Calu3 (cell line): ENCODE measurements at regions not wholly inside any gene's neighbourhood (a gene's known extent, or its start where the extent isn't known, plus 50 kb on each side); places are given as distances from the start of the nearest gene placed in this dataset.

Source experiments
- BruUV-seq: library from RNA; stranded (reverse); fragments of 400-500 nt; replicated peaks from 2 replicates; lab custom pipeline; 2021; lab: Mats Ljungman, UMichigan
- CTCF ChIA-PET: fragments of 300-600 bp; sonication (Branson Sonifier 250); formaldehyde crosslinking; loops from one replicate; lab custom pipeline; 2022; ENCODE audit warnings: antibody characterized with exemption; lab: Charles Lee
- DNase-seq: peaks from one replicate; pipeline ENCODE4 v3.0.0; 2022
- H3K27ac Mint-ChIP-seq: one replicate; pipeline ENCODE4 v1.8.0; 2022; ENCODE audit warnings: mixed read lengths; ENCODE audit not compliant: unreplicated experiment
- H3K27me3 Mint-ChIP-seq: one replicate; pipeline ENCODE4 v1.8.0; 2022; ENCODE audit warnings: mixed read lengths; ENCODE audit not compliant: unreplicated experiment
- H3K36me3 Mint-ChIP-seq: one replicate; pipeline ENCODE4 v1.8.0; 2022; ENCODE audit warnings: mild to moderate bottlenecking, moderate library complexity, mixed read lengths; ENCODE audit not compliant: insufficient read depth, unreplicated experiment
- H3K4me1 Mint-ChIP-seq: one replicate; pipeline ENCODE4 v1.8.0; 2022; ENCODE audit warnings: mild to moderate bottlenecking, low read depth, mixed read lengths; ENCODE audit not compliant: unreplicated experiment
- H3K4me3 Mint-ChIP-seq: one replicate; pipeline ENCODE4 v1.8.0; 2022; ENCODE audit warnings: mild to moderate bottlenecking, low read depth, moderate library complexity, mixed read lengths; ENCODE audit not compliant: unreplicated experiment
- H3K9me3 Mint-ChIP-seq: one replicate; pipeline ENCODE4 v1.8.0; 2022; ENCODE audit warnings: low read depth, mixed read lengths; ENCODE audit not compliant: unreplicated experiment
- intact Hi-C: fragments of 100-400 bp; cut with micrococcal nuclease; formaldehyde crosslinking; loops from one replicate; pipeline ENCODE4 v1.10.0; 2022; ENCODE audit not compliant: unreplicated experiment
- TF ChIP-seq, protein P1 (sequence below): fragments of 200-600 bp; IDR thresholded peaks from one replicate; pipeline ENCODE4 v1.8.0; 2022; ENCODE audit warnings: antibody characterized with exemption; ENCODE audit not compliant: unreplicated experiment

DNA sequence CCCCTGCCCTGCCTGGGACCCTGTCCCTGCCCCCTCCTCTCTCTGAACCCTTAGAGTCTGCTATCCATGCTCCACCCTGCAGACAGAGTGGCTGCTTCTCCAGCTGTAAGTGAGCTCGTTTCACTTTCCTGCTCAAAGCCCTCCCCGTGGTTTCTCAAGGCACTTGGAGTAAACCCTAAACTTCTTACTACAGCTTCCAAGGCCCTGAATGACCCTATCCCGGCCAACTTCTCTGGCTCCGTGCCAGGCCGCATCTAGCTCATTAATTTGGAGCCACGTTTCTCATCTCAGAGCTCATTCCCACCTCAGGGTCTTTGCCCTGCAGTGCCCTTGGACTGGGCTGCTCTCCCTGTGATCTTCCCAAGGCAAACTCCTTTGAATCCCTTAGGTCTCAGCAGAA is 235.1 kb upstream of the RUNX1 start:
- Mint-ChIP-seq H3K27ac (no peak overlapping the region), H3K27me3 (no peaks in the 10 kb centered on the region), H3K4me1 (peaks cover 24% of the 10 kb centered on the region), H3K36me3 (peaks cover 5% of the 10 kb centered on the region), H3K9me3 (peaks cover 9% of the 10 kb centered on the region), H3K4me3 (no peak overlapping the region)
- BruUV-seq, result no TSS peak
- DNase-seq, result no peak
- CTCF ChIA-PET, result interaction anchor here (1.6 kb wide), 1 partner anchor 8 kb away, joined by 3 read pairs; no protein-coding TSS in a partner anchor
- TF ChIP-seq, protein P1, sequence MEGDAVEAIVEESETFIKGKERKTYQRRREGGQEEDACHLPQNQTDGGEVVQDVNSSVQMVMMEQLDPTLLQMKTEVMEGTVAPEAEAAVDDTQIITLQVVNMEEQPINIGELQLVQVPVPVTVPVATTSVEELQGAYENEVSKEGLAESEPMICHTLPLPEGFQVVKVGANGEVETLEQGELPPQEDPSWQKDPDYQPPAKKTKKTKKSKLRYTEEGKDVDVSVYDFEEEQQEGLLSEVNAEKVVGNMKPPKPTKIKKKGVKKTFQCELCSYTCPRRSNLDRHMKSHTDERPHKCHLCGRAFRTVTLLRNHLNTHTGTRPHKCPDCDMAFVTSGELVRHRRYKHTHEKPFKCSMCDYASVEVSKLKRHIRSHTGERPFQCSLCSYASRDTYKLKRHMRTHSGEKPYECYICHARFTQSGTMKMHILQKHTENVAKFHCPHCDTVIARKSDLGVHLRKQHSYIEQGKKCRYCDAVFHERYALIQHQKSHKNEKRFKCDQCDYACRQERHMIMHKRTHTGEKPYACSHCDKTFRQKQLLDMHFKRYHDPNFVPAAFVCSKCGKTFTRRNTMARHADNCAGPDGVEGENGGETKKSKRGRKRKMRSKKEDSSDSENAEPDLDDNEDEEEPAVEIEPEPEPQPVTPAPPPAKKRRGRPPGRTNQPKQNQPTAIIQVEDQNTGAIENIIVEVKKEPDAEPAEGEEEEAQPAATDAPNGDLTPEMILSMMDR, result no peak
- intact Hi-C loops, result no loop called here

DNA sequence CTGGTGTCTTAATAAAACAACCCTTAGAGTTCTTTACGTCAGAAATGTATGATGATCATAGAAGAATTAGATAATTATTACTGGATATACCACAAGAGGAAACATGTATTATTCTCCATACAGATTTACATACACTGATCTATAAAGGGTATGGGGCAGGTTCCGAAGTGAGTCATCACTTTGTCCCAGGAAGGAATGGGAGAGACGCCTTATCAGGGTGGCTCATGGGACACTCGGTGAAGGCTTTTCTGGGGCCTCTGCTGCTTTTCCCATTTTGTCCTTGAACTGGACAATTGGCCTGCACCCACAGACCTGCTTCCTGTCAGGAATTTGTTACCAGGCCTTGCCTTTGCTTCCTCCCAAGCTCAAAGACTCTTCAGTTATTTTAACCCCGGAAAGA is 233.8 kb upstream of the RUNX1 start:
- CTCF ChIA-PET, result no interaction called here
- no peak overlapping the region for H3K27ac Mint-ChIP-seq
- peaks cover 5% of the 10 kb centered on the region for H3K36me3 Mint-ChIP-seq
- peaks cover 5% of the 10 kb centered on the region for H3K9me3 Mint-ChIP-seq
- intact Hi-C loops, result no loop called here
- no peak overlapping the region for H3K4me3 Mint-ChIP-seq
- BruUV-seq, result no TSS peak
- no peaks in the 10 kb centered on the region for H3K27me3 Mint-ChIP-seq
- DNase-seq, result no peak
- TF ChIP-seq, protein P1, result no peak
- peaks cover 26% of the 10 kb centered on the region for H3K4me1 Mint-ChIP-seq

DNA sequence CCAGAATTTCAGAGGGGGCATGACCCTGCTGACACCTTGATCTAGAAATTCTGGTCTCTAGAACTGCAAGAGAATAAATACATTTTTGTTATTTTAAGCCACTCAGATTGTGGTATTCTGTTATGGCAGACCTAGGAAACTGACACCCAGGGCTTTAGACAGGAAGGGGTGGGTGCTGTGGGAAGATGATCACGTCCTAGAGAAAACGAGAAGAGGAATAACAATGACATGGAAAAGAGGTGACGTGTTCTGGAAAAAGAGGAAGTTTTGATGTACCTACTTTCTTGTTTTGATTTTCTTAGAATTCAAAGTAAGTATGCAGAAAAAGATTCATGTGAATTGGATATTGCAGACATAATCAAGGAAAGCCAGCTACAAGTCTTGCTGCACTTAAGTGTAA is 232.9 kb upstream of the RUNX1 start:
- no TSS peak for BruUV-seq
- peaks cover 32% of the 10 kb centered on the region for H3K4me1 Mint-ChIP-seq
- CTCF ChIA-PET, result no interaction called here
- H3K27me3 Mint-ChIP-seq, result no peaks in the 10 kb centered on the region
- H3K9me3 Mint-ChIP-seq, result peaks cover 5% of the 10 kb centered on the region
- intact Hi-C loops, result no loop called here
- DNase-seq, result no peak
- H3K27ac Mint-ChIP-seq, result no peak overlapping the region
- TF ChIP-seq, protein P1, result no peak
- H3K36me3 Mint-ChIP-seq, result peaks cover 5% of the 10 kb centered on the region
- H3K4me3 Mint-ChIP-seq, result no peak overlapping the region

DNA sequence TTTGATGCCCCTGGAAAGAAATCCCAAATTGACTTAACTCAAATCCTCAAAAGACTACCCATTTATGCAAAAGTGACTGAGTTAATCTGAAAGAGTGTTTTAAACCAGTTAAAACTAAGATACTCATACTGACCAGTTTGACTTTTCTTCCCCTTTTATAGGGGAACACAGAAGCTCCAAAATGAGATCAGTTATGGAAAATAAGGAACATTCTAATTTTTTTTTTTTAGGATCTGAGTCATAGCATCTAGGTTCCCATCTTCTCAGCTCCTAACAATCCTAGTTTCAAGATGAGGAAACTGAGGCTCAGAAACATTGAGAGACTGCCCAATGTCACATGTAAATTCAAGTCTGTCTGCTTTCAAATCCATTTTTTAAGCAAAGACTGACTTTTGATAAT is 231.1 kb upstream of the RUNX1 start:
- no TSS peak for BruUV-seq
- no peak for DNase-seq
- peaks cover 5% of the 10 kb centered on the region for H3K36me3 Mint-ChIP-seq
- no peak overlapping the region for H3K27ac Mint-ChIP-seq
- no peaks in the 10 kb centered on the region for H3K27me3 Mint-ChIP-seq
- CTCF ChIA-PET, result interaction anchor here (0.6 kb wide), 1 partner anchor 971 kb away, joined by 3 read pairs; no protein-coding TSS in a partner anchor
- intact Hi-C loops, result no loop called here
- peaks cover 33% of the 10 kb centered on the region for H3K4me1 Mint-ChIP-seq
- TF ChIP-seq, protein P1, result no peak
- H3K4me3 Mint-ChIP-seq, result no peak overlapping the region
- H3K9me3 Mint-ChIP-seq, result peaks cover 3% of the 10 kb centered on the region
